NCI-H1436 (cell line): ENCODE measurements at regions not wholly inside any gene's neighbourhood (a gene's known extent, or its start where the extent isn't known, plus 50 kb on each side); places are given as distances from the start of the nearest gene placed in this dataset.
"Not testable (repeated sequence)": the region's sequence is repeated elsewhere in the genome, so short reads cannot be mapped to it uniquely, and the experiment has no call there.

Experiments used
- DNase-seq: peaks from one replicate; lab custom pipeline; 2025; lab: John Stamatoyannopoulos, UW

DNA sequence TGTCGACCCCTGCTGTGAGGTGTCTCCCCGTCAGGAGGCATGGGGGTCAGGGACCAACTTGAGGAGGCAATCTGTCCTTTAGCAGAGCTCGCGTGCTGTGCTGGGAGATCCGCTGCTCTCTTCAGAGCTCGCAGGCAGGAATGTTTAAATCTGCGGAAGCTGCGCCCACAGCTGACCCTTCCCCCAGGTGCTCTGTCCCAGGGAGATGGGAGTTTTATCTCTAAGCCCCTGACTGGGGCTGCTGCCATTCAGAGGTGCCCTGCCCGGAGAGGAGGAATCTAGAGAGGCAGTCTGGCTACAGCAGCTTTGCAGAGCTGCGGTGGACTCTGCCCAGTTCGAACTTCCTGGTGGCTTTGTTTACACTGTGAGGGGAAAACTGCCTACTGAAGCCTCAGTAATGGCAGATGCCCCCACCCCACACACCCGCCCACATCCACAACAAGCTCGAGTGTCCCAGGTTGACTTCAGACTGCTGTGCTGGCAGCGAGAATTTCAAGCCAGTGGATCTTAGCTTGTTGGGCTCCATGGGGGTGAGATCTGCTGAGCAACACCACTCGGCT lies 133.1 kb downstream of the CENPC start:
- DNase-seq: not testable (repeated sequence)

DNA sequence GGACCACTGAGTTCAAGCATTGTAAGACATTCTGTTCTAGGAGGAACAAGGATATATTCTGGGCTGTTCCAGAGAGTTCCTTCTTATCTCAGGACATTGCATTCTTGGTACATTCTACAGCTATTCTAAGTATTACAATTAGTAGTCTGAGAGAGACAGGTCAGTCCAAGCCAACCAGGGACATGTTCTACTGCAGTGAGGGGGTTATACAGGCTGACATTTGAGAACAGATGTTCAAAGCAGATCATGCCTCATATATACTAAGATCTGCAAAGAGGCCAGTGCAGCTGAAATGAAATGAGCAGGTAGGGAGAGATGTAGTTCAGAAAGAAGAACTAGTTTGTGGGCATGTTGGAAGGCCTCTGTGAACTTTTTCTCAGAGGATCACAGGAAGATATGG lies 142.0 kb downstream of the CENPC start:
- no peak for DNase-seq

GRCh38 chr4:67401902-67402301 lies 143.4 kb downstream of the CENPC start:
- no peak for DNase-seq

DNA sequence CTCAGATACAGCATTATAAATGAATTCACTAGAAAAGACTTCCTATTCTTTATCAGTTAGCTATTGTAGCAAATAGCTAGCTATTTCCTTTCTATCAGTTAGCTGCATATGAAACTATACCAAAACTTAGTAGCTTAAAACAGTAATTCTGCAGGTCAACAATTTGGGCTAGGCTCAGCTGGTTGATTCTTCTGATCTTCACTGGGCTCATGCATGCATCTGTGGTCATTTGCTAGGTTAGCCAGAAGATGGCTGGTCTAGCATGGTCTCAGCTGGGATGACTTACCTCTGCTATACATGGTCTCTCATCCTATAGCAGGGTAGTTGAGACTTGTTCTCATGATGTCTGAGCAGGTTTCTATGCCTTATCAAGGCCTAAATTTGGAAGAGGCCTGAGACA lies 147.4 kb downstream of the CENPC start:
- DNase-seq: no peak

DNA sequence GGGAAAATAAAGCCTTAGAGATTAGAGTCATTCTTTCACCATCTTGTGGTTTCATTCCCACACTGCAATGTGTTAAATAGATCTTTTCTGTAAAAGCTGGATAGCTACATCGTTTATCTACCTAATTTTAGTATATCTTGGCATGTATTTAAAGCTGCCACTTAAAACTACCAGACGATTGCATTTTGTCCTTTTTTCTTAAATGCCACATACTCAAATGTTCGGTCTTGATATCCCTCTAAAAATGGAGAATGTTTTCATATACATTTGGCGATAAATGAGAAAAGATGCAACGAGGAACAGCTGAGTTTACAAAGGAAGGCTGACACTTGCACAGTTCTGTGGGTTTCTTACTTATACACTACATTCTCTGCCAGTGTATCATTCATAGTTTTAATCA lies 148.3 kb downstream of the CENPC start:
- DNase-seq: no peak

- no peak for DNase-seq
Observed at GRCh38 chr4:67396008-67396407, 149.3 kb downstream of the CENPC start.

DNA sequence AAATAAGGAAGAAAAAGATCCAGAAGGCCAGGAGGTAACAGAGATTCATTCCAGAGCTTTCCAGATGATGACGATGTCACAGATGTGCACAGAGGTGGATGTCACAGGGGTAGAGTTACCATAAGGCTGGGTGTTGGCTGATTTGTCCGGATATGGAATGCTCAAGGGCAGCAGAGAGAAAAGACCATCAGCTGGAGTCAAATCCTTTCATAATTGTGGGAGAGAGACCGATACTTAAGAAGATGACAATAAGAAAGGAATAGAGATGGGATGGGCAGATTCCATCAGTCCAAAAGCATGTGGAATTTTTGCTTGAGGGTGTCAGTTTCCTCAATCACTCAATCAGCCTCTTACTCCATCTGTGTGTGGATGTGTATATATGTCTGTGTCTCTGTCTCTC lies 150.4 kb downstream of the CENPC start:
- DNase-seq: no peak

GRCh38 chr4:67393699-67394281 lies 151.5 kb downstream of the CENPC start:
- peak; percentile 13 for DNase-seq

GRCh38 chr4:67393007-67393406 lies 152.3 kb downstream of the CENPC start:
- DNase-seq: no peak

GRCh38 chr4:67381406-67381804 lies 163.9 kb downstream of the CENPC start:
- not testable (repeated sequence) for DNase-seq

- not testable (repeated sequence) for DNase-seq
Observed at GRCh38 chr4:67380702-67381405, 164.4 kb downstream of the CENPC start.

GRCh38 chr4:67380154-67380553 lies 165.1 kb downstream of the CENPC start:
- DNase-seq: no peak

- DNase-seq: no peak
Observed at GRCh38 chr4:67375291-67375690, 170.0 kb downstream of the CENPC start.

- DNase-seq: no peak
Observed at GRCh38 chr4:67371615-67372014, 173.7 kb downstream of the CENPC start.

DNA sequence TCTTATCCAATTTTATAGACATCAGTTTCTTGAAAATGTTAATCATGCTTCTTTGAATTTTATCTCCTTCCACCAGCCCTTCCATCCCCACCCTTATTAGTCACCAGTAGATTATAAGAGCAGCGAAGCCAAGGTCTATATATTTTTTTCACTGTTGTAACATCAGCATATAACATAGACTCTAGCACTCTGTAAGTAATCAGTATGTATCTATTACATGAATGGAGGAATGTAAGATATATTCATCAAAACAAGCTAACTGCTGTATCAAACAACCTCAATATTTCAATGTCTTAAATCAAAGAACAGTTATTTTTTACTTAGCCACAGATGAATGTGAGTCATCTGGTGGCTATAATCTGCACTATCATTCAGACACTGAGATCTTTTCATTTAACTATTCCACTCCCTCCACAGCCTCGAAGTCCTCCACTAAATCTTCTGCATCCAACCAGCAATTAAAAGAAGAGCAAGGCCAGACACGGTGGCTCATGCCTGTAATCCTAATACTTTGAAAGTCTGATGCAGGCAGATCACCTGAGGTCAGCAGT lies 178.9 kb downstream of the CENPC start:
- no peak for DNase-seq

DNA sequence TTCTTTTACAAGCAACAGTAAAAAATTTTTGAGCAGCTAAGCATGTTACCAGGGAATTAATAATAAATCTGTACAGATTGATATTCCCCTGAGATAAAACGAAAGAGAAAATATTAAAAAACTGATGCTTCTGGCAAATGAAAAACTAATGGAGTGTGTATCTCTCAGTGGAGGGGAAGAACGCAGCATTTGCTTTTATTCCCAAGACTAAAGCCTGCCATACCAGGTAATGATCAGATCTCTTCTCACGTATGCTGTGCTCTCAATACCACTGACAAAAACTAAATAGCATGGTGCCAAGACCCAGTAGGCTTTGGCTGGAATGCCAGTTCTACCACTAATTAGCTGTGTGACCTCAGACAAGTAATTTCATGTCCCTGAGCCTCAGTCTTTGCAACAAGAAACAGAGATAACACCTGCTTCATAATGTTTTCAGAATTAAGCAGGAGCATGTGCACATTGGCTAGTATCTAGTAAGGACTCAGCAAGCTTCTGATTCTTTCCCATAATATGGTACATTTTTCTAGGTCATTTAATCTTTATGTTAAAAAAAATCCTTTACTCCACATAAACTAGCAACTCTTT lies 179.6 kb downstream of the CENPC start:
- no peak for DNase-seq

GRCh38 chr4:67355806-67356205 lies 189.5 kb downstream of the CENPC start:
- DNase-seq: no peak

GRCh38 chr4:67346654-67347053 lies 198.6 kb downstream of the CENPC start:
- DNase-seq: no peak

- DNase-seq: no peak
Observed at GRCh38 chr4:67344594-67345380, 200.5 kb downstream of the CENPC start.

GRCh38 chr4:67343199-67343598 lies 202.1 kb downstream of the CENPC start:
- DNase-seq: no peak

DNA sequence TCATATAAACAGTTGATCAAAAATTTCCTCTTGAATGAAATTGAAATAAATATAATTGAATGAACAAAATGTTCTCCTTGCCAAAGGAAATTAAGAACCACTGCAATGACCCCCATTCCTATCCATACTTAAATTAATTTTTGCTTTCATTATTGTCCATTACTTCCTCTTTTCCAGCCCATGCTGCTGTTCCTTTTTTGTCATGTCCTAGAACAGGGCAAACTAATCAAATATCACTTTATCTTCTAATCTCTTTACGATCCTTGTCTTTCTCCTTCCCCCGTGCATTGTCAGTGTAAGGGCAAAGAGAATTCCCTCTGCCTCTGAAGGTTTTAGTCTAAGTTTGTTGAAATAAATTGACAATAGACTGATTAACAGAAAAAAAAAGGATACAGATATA lies 203.0 kb downstream of the CENPC start:
- DNase-seq: no peak

DNA sequence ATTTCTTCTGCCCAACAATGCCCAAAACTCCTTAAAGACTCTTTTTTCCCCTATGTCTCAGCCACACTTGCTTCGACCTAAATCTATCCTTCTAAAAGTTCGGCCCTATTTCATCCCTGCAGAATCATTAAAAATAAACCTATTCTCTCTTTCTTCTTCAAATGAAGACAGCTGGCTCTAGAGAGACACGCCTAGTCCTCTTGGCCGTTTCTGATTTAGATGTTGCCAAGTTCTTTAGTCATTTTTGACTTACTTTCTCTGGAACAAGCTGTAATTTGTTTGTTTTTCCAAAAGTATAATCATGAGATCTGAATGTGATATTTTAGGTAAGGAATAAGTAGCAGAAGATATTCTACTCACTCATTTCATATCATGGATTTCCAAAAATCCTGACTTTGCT lies 211.6 kb downstream of the CENPC start:
- DNase-seq: no peak
